ENCODE measurements at regions not wholly inside any gene's neighbourhood (a gene's known extent, or its start where the extent isn't known, plus 50 kb on each side); places are given as distances from the start of the nearest gene placed in this dataset.
"Not testable (repeated sequence)": the region's sequence is repeated elsewhere in the genome, so short reads cannot be mapped to it uniquely, and the experiment has no call there.

DNA sequence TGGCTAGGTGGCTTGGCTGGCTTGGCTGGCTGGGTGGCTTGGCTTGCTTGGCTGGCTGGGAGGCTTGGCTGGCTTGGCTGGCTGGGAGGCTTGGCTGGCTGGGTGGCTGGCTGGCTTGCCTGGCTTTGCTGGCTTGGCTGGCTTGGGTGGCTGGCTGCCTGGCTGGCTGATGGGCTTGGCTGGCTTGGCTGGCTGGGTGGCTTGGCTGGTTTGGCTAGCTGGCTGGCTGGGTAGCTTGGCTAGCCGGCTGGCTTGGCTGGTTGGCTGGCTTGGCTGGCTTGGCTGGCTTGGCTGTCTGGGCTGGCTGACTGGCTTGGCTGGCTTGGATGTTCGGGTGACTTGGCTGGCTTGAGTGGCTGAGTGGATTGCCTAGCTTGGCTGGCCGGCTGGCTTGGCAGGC is 2829.1 kb downstream of the RPIA start:
- TF ChIP-seq, protein P1, sequence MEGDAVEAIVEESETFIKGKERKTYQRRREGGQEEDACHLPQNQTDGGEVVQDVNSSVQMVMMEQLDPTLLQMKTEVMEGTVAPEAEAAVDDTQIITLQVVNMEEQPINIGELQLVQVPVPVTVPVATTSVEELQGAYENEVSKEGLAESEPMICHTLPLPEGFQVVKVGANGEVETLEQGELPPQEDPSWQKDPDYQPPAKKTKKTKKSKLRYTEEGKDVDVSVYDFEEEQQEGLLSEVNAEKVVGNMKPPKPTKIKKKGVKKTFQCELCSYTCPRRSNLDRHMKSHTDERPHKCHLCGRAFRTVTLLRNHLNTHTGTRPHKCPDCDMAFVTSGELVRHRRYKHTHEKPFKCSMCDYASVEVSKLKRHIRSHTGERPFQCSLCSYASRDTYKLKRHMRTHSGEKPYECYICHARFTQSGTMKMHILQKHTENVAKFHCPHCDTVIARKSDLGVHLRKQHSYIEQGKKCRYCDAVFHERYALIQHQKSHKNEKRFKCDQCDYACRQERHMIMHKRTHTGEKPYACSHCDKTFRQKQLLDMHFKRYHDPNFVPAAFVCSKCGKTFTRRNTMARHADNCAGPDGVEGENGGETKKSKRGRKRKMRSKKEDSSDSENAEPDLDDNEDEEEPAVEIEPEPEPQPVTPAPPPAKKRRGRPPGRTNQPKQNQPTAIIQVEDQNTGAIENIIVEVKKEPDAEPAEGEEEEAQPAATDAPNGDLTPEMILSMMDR (conservative IDR thresholded peaks at IDR 0.05) = not testable (repeated sequence)
- not testable (repeated sequence) for TF ChIP-seq EZH2 (IDR thresholded peaks at IDR 0.05; ENCODE audit: low read depth)
